Ishikawa (cell line): ENCODE measurements at regions not wholly inside any gene's neighbourhood (a gene's known extent, or its start where the extent isn't known, plus 50 kb on each side); places are given as distances from the start of the nearest gene placed in this dataset.

Source experiments
- CEBPB ChIP-seq: IDR thresholded peaks from 2 replicates; pipeline ENCODE4 v1.6.1; 2012
- CREB1 ChIP-seq: IDR thresholded peaks from 2 replicates; pipeline ENCODE4 v1.6.1; 2012; ENCODE audit warnings: low read depth
- EGR1 ChIP-seq: IDR thresholded peaks from 2 replicates; pipeline ENCODE4 v1.6.1; 2012
- EP300 ChIP-seq: IDR thresholded peaks from 2 replicates; pipeline ENCODE4 v1.6.1; 2012; ENCODE audit warnings: borderline replicate concordance
- FOXM1 ChIP-seq: IDR thresholded peaks from 2 replicates; pipeline ENCODE4 v1.6.1; 2012; ENCODE audit warnings: low read depth, borderline replicate concordance
- NFIC ChIP-seq: IDR thresholded peaks from 2 replicates; pipeline ENCODE4 v1.6.1; 2012
- RAD21 ChIP-seq: IDR thresholded peaks from 2 replicates; pipeline ENCODE4 v1.6.1; 2012; ENCODE audit warnings: low read depth
- REST ChIP-seq: IDR thresholded peaks from 2 replicates; pipeline ENCODE4 v1.6.1; 2012; ENCODE audit warnings: low read depth, mild to moderate bottlenecking
- TCF12 ChIP-seq: IDR thresholded peaks from 2 replicates; pipeline ENCODE4 v1.6.1; 2012; ENCODE audit warnings: low read depth

DNA sequence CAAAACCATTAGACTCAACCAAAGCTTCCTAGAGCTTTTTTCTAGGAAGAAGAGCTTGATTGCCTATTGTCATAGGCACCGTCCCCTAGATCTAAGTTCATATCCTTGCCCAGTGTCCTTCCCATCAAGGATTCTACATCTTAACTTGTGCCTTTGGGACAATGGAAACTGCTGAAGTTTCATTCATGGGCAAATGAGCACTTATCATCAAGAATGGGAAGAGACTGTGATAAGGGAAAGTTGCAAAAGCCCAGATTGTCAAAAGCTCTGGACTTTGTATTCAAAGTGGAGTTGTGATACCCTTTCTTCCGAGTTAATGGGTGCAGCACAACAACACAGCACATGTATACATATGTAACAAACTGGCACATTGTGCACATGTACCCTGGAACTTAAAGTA is 503.0 kb upstream of the KLHL29 start:
- TF ChIP-seq CEBPB = no peak
- no peak for TF ChIP-seq TCF12
- no peak for TF ChIP-seq EP300
- TF ChIP-seq FOXM1 = no peak
- TF ChIP-seq RAD21 = no peak
- no peak for TF ChIP-seq EGR1
- TF ChIP-seq CREB1 = no peak
- TF ChIP-seq REST = no peak
- no peak for TF ChIP-seq NFIC
